Stromal cell of bone marrow (primary cell): ENCODE measurements at regions not wholly inside any gene's neighbourhood (a gene's known extent, or its start where the extent isn't known, plus 50 kb on each side); places are given as distances from the start of the nearest gene placed in this dataset.

Source experiments
- DNase-seq: peaks from one replicate; pipeline ENCODE4 v3.0.0-alpha.2; 2012; ENCODE audit warnings: low read depth

- DNase-seq, result no peak
Measured at GRCh38 chr4:63799166-63799565, 610.1 kb downstream of the TECRL start.

GRCh38 chr4:63795301-63795700 lies 613.9 kb downstream of the TECRL start:
- no peak for DNase-seq

GRCh38 chr4:63790377-63790776 lies 618.9 kb downstream of the TECRL start:
- no peak for DNase-seq

GRCh38 chr4:63788271-63788670 lies 621.0 kb downstream of the TECRL start:
- no peak for DNase-seq

GRCh38 chr4:63787326-63787725 lies 621.9 kb downstream of the TECRL start:
- no peak for DNase-seq

GRCh38 chr4:63786171-63786570 lies 623.1 kb downstream of the TECRL start:
- DNase-seq, result no peak

GRCh38 chr4:63784822-63785221 lies 624.4 kb downstream of the TECRL start:
- no peak for DNase-seq

- DNase-seq, result no peak
Measured at GRCh38 chr4:63777601-63778000, 631.6 kb downstream of the TECRL start.

- no peak for DNase-seq
Measured at GRCh38 chr4:63764400-63764799, 644.9 kb downstream of the TECRL start.

- DNase-seq, result no peak
Measured at GRCh38 chr4:63757929-63758328, 651.3 kb downstream of the TECRL start.

GRCh38 chr4:63742882-63743281 lies 666.4 kb downstream of the TECRL start:
- no peak for DNase-seq

- no peak for DNase-seq
Measured at GRCh38 chr4:63729519-63729918, 679.7 kb downstream of the TECRL start.

- DNase-seq, result no peak
Measured at GRCh38 chr4:63728480-63729177, 680.6 kb downstream of the TECRL start.

GRCh38 chr4:63717384-63717783 lies 691.9 kb downstream of the TECRL start:
- DNase-seq, result no peak

GRCh38 chr4:63708661-63709060 lies 700.6 kb downstream of the TECRL start:
- DNase-seq, result no peak

GRCh38 chr4:63700569-63700968 lies 708.7 kb downstream of the TECRL start:
- DNase-seq, result no peak

- DNase-seq, result no peak
Measured at GRCh38 chr4:63693321-63693720, 715.9 kb downstream of the TECRL start.

- no peak for DNase-seq
Measured at GRCh38 chr4:63678358-63678931, 730.8 kb downstream of the TECRL start.

- no peak for DNase-seq
Measured at GRCh38 chr4:63670735-63671134, 738.5 kb downstream of the TECRL start.

- DNase-seq, result no peak
Measured at GRCh38 chr4:63663870-63664269, 745.4 kb downstream of the TECRL start.

- DNase-seq, result no peak
Measured at GRCh38 chr4:63644396-63644795, 764.9 kb downstream of the TECRL start.

GRCh38 chr4:63637270-63637669 lies 772.0 kb downstream of the TECRL start:
- no peak for DNase-seq

GRCh38 chr4:63632858-63633257 lies 776.4 kb downstream of the TECRL start:
- DNase-seq, result no peak

- DNase-seq, result no peak
Measured at GRCh38 chr4:63620271-63620670, 789.0 kb downstream of the TECRL start.
